ENCODE measurements at regions not wholly inside any gene's neighbourhood (a gene's known extent, or its start where the extent isn't known, plus 50 kb on each side); places are given as distances from the start of the nearest gene placed in this dataset.

DNA sequence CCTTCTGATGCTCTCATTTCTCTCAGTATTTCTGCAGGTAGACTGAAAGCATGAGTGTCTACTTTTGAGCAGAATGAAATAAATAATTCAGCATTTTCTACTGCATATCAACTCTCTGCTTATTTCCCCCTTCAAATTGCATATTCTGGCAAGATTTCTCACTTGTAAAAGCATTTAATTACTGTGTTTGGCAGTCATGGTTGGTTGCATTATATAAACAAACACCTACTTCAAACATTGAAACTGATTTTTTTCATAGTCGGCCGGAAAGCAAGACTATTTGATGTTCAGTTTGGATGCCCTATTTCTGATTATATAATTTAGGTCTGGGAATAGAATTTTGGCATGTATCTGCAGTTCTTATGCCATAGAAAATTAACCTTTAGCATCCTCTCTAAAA lies 73.1 kb downstream of the PLEKHG1 start:
- TF ChIP-seq CAMTA2 (CRISPR knock-in tag; conservative IDR thresholded peaks at IDR 0.05) (no peak), SP1 (CRISPR knock-in tag; IDR thresholded peaks at IDR 0.05) (no peak), GATAD2B (IDR thresholded peaks at IDR 0.05; ENCODE audit: borderline replicate concordance) (no peak)
